WERI-Rb-1 (cell line): ENCODE measurements at regions not wholly inside any gene's neighbourhood (a gene's known extent, or its start where the extent isn't known, plus 50 kb on each side); places are given as distances from the start of the nearest gene placed in this dataset.

Experiments
- DNase-seq: peaks from one replicate; pipeline ENCODE4 v3.0.0-alpha.2; 2020
- H3K27ac ChIP-seq: fragments of 250-450 bp; sonication (Bioruptor Pico); 2 replicates; pipeline ENCODE4 v1.5.1; 2020; ENCODE audit warnings: mild to moderate bottlenecking, moderate library complexity
- H3K27me3 ChIP-seq: fragments of 250-450 bp; sonication (Bioruptor Pico); 2 replicates; pipeline ENCODE4 v1.5.1; 2021; ENCODE audit warnings: mild to moderate bottlenecking, low read depth, moderate library complexity; ENCODE audit not compliant: insufficient read depth, severe bottlenecking
- H3K36me3 ChIP-seq: fragments of 250-450 bp; sonication (Bioruptor Pico); 2 replicates; pipeline ENCODE4 v1.5.1; 2020; ENCODE audit warnings: mild to moderate bottlenecking, moderate library complexity
- H3K4me3 ChIP-seq: 2 replicates; pipeline ENCODE4 v1.5.1; 2011; ENCODE audit warnings: low read depth, mild to moderate bottlenecking, control low read depth, low read length
- H3K9me3 ChIP-seq: fragments of 250-450 bp; sonication (Bioruptor Pico); 2 replicates; pipeline ENCODE4 v1.5.1; 2021; ENCODE audit warnings: mild to moderate bottlenecking, moderate library complexity; ENCODE audit not compliant: severe bottlenecking
- TF ChIP-seq, protein P1 (sequence below): IDR thresholded peaks from 2 replicates; pipeline ENCODE4 v1.5.1; 2011; ENCODE audit warnings: low read depth, mild to moderate bottlenecking, control low read depth, inconsistent platforms, low read length

DNA sequence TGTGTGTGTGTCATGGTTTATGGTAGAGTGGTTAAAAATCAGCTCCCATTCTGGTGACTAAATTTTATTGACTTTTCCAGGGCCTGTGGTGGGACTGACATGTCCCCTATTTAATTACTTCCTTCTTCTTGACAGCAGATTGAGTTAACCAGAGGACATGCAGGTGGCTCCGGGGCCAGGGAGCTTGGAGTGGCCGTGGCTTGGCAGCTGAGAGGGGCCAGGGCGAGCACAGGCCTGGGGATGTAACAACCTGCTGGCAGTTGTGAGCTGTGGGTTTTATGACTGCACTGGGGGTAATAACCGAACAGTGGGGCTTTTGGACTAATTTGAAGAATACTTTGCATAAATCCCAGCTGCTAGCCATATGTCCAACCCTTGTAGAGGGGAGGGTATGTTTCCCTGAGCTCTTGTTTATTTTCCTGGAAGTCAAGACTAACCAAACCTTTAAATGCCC lies 186.0 kb downstream of the MID1IP1 start:
- no peaks in the 10 kb centered on the region for H3K9me3 ChIP-seq
- H3K36me3 ChIP-seq, result no peaks in the 10 kb centered on the region
- H3K27ac ChIP-seq, result peak overlapping the region; percentile 53; the same call in 1 of the 2 replicates
- H3K27me3 ChIP-seq, result no peaks in the 10 kb centered on the region
- no peak overlapping the region for H3K4me3 ChIP-seq
- TF ChIP-seq, protein P1, sequence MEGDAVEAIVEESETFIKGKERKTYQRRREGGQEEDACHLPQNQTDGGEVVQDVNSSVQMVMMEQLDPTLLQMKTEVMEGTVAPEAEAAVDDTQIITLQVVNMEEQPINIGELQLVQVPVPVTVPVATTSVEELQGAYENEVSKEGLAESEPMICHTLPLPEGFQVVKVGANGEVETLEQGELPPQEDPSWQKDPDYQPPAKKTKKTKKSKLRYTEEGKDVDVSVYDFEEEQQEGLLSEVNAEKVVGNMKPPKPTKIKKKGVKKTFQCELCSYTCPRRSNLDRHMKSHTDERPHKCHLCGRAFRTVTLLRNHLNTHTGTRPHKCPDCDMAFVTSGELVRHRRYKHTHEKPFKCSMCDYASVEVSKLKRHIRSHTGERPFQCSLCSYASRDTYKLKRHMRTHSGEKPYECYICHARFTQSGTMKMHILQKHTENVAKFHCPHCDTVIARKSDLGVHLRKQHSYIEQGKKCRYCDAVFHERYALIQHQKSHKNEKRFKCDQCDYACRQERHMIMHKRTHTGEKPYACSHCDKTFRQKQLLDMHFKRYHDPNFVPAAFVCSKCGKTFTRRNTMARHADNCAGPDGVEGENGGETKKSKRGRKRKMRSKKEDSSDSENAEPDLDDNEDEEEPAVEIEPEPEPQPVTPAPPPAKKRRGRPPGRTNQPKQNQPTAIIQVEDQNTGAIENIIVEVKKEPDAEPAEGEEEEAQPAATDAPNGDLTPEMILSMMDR, result no peak
- DNase-seq, result peak; percentile 42

DNA sequence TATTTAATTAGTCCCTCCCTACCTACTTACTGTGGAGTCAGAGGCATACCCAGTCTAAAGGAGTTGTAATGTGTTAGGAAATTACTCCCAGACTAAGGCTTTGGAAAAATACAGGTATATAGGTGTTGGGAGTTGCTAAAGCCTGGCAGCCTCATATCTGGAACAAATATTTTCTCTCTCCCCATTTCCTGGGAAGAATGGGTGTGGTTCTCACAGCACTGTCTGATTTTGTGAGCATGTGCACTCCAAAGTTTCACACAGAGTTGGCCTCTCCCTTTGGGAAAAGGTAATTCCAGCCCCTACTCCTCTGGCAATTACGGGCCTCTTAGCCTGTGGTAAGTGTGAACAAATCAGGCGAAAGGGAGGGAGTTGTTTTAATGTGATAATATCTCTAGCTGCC lies 187.0 kb downstream of the MID1IP1 start:
- TF ChIP-seq, protein P1, result no peak
- Histone ChIP-seq H3K4me3 (no peak overlapping the region), H3K9me3 (no peaks in the 10 kb centered on the region), H3K36me3 (no peaks in the 10 kb centered on the region), H3K27me3 (no peaks in the 10 kb centered on the region), H3K27ac (no peak overlapping the region)
- no peak for DNase-seq

DNA sequence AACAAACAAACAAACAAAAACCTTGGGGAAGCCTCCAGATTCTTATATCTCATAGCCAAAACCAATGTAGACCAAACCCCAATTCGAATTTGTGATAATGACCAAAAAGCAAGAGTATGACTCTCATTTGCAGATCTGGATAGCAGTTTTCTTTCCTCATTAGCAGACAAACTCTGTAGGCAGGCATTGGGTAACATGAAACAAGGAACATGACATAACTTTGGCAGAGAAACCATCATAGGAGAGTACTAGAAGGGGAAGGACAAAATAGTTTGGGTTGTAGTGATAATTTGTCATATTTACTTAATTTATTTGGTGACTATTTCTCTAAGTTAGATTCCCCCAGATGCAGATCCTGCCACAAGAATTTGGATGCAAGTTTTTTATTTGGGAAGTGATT lies 187.8 kb downstream of the MID1IP1 start:
- no peak for DNase-seq
- H3K27me3 ChIP-seq, result no peaks in the 10 kb centered on the region
- H3K4me3 ChIP-seq, result no peak overlapping the region
- TF ChIP-seq, protein P1, result no peak
- H3K36me3 ChIP-seq, result no peaks in the 10 kb centered on the region
- no peak overlapping the region for H3K27ac ChIP-seq
- H3K9me3 ChIP-seq, result no peaks in the 10 kb centered on the region

DNA sequence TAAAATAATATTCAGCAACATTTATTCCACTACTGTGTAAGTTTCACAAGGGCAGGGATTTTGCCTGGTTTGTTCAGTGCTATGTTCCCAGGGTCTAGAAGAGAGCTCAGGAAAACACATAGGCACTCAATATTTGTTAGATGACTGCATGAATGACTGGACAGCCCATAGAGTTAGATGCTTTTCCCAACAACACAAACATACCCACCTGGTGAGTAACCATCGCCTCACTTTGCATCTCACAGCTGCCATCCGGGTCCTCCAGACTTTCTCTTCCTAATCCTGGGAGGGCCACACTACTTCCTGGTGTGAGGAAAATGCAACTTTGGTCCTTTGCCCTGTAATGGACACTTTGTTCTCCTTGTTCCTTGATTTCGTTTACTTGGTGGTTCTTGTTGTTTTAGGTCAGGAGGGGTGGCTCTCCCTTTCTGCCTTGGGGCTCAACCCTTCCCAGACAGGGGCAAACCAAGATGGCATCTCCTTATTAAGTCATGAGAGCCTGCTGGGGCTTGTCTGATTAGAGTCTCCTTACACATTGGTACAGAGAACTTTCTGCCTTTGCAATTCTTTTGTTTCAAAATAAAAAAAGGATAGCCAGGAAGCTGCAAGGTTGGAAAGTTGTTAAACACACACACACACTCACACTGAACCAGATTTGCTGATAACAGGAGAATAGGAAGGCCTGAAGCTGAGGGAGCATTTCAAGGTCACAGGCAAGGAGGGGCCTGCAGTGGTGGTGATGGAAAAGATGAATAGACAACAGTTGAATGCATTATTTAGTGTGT lies 190.6 kb downstream of the MID1IP1 start:
- H3K36me3 ChIP-seq, result no peaks in the 10 kb centered on the region
- H3K9me3 ChIP-seq, result no peaks in the 10 kb centered on the region
- H3K27ac ChIP-seq, result no peak overlapping the region
- no peak overlapping the region for H3K4me3 ChIP-seq
- DNase-seq, result no peak
- TF ChIP-seq, protein P1, result no peak
- no peaks in the 10 kb centered on the region for H3K27me3 ChIP-seq

DNA sequence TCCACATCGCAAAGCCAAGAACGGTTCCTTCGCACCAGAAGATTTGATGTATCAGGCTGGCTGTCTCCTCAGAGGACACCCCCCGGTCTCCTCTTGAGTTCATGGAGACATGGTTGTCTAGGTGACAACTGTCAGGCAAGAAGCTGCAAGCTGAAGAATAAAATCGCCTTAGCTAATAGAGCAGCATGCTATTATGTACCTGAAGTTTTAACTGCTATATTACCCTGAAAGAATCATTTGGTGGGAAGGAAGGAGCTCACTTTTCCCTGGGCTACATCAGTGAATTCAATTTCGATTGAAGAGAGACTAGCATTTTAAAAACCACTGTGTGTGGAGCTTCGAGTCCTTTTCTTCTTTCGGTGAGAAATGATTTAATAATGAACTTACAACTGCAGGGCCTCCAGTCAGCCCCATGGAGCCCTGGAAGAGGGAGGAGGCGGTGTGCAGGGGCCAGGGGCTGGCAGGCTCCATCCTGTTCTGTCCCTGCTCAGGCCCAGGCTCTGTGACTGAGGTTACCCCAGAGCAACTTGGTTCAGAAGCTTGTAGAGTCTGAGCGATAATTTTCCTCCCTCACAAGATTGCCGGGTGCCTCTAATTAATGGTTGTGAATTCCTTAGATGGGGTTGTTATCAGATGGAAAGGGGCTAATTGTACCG lies 191.3 kb downstream of the MID1IP1 start:
- Histone ChIP-seq H3K9me3 (no peaks in the 10 kb centered on the region), H3K4me3 (no peak overlapping the region), H3K36me3 (no peaks in the 10 kb centered on the region), H3K27ac (no peak overlapping the region), H3K27me3 (no peaks in the 10 kb centered on the region)
- TF ChIP-seq, protein P1, result no peak
- no peak for DNase-seq
